ENCODE measurements at regions not wholly inside any gene's neighbourhood (a gene's known extent, or its start where the extent isn't known, plus 50 kb on each side); places are given as distances from the start of the nearest gene placed in this dataset.

DNA sequence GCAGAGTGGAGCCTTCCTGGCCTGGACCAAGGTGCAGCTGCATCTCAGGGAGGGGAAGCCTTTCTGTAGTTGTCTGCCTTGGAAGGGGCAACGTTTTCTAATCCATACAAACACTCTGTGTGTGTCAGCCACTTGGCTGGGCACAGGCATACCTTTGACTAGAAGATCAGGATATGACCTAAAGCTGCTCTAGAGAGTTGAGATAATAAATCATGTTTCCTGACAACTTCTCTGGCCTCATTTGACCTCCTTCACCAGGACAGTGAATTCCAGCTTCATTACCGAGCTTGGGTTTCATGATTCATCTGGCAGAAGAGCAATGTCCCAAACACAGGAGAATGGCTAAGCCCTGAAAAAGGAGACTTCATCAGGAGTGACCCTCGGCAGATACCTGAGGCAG lies 89.6 kb upstream of the KIT start:
- TF ChIP-seq, protein P1, sequence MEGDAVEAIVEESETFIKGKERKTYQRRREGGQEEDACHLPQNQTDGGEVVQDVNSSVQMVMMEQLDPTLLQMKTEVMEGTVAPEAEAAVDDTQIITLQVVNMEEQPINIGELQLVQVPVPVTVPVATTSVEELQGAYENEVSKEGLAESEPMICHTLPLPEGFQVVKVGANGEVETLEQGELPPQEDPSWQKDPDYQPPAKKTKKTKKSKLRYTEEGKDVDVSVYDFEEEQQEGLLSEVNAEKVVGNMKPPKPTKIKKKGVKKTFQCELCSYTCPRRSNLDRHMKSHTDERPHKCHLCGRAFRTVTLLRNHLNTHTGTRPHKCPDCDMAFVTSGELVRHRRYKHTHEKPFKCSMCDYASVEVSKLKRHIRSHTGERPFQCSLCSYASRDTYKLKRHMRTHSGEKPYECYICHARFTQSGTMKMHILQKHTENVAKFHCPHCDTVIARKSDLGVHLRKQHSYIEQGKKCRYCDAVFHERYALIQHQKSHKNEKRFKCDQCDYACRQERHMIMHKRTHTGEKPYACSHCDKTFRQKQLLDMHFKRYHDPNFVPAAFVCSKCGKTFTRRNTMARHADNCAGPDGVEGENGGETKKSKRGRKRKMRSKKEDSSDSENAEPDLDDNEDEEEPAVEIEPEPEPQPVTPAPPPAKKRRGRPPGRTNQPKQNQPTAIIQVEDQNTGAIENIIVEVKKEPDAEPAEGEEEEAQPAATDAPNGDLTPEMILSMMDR (IDR thresholded peaks at IDR 0.05; ENCODE audit: insufficient read depth, low read length): no peak
- TF ChIP-seq POLR2AphosphoS5 (IDR thresholded peaks at IDR 0.05; ENCODE audit: low read depth) (no peak), GABPA (IDR thresholded peaks at IDR 0.05; ENCODE audit: low read depth) (no peak), SPI1 (IDR thresholded peaks at IDR 0.05; ENCODE audit: borderline replicate concordance, low read depth) (no peak)
- TF ChIP-seq, protein P2, sequence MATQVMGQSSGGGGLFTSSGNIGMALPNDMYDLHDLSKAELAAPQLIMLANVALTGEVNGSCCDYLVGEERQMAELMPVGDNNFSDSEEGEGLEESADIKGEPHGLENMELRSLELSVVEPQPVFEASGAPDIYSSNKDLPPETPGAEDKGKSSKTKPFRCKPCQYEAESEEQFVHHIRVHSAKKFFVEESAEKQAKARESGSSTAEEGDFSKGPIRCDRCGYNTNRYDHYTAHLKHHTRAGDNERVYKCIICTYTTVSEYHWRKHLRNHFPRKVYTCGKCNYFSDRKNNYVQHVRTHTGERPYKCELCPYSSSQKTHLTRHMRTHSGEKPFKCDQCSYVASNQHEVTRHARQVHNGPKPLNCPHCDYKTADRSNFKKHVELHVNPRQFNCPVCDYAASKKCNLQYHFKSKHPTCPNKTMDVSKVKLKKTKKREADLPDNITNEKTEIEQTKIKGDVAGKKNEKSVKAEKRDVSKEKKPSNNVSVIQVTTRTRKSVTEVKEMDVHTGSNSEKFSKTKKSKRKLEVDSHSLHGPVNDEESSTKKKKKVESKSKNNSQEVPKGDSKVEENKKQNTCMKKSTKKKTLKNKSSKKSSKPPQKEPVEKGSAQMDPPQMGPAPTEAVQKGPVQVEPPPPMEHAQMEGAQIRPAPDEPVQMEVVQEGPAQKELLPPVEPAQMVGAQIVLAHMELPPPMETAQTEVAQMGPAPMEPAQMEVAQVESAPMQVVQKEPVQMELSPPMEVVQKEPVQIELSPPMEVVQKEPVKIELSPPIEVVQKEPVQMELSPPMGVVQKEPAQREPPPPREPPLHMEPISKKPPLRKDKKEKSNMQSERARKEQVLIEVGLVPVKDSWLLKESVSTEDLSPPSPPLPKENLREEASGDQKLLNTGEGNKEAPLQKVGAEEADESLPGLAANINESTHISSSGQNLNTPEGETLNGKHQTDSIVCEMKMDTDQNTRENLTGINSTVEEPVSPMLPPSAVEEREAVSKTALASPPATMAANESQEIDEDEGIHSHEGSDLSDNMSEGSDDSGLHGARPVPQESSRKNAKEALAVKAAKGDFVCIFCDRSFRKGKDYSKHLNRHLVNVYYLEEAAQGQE (IDR thresholded peaks at IDR 0.05; ENCODE audit: insufficient replicate concordance, low read depth): no peak

Data from HL-60 (cell line).